HCT116 (cell line): ENCODE measurements at regions not wholly inside any gene's neighbourhood (a gene's known extent, or its start where the extent isn't known, plus 50 kb on each side); places are given as distances from the start of the nearest gene placed in this dataset.

Source experiments
- ATAC-seq: fragments of 200-7000 bp; cut with Tn5 transposase; 2 replicates; pipeline ENCODE4 v1.9.1; 2020; ENCODE audit warnings: mild to moderate bottlenecking, moderate library complexity
- BruUV-seq: library from RNA; stranded (reverse); fragments of 400-500 nt; replicated peaks from 2 replicates; lab custom pipeline; 2021; lab: Mats Ljungman, UMichigan
- CTCF ChIA-PET: fragments of 300-600 bp; sonication (Branson Sonifier 250); formaldehyde crosslinking; loops from one replicate; lab custom pipeline; 2021; ENCODE audit warnings: antibody characterized with exemption; lab: Charles Lee
- POLR2A ChIA-PET: fragments of 300-600, 350-600 bp; sonication (Branson Sonifier 250); formaldehyde crosslinking; loops from one replicate; lab custom pipeline; 2021; ENCODE audit warnings: antibody characterized with exemption; lab: Charles Lee
- RAD21 ChIA-PET, 2 experiments: fragments of 300-600 bp; sonication (Branson Sonifier 250); formaldehyde crosslinking; loops; one replicate each; lab custom pipeline; 2023; ENCODE audit warnings: low total read pairs in 2 of 2; ENCODE audit not compliant: uncharacterized antibody in 2 of 2, unreplicated experiment in 2 of 2, low non-redundant PET in 1 of 2; lab: Charles Lee
- DNase-seq: peaks from one replicate; pipeline ENCODE4 v3.0.0-alpha.2; 2010; ENCODE audit warnings: low read depth, low spot score
- H2AFZ ChIP-seq: fragments of 200-600 bp; shearing (Covaris generic), sonication (generic); 2 replicates; pipeline ENCODE4 v1.6.1; 2017; ENCODE audit warnings: low read depth, mixed run types, mixed read lengths, antibody characterized with exemption, low read length; ENCODE audit not compliant: poor library complexity, severe bottlenecking
- H3K27ac ChIP-seq: 2 replicates; pipeline ENCODE4 v1.5.1; 2012; ENCODE audit warnings: low read depth, low read length
- H3K27me3 ChIP-seq: fragments of 200-600 bp; sonication (generic); 2 replicates; pipeline ENCODE4 v1.6.1; 2016; ENCODE audit warnings: mixed run types, low read length, mixed read lengths; ENCODE audit not compliant: insufficient read depth
- H3K36me3 ChIP-seq, 2 experiments: fragments of 200-500 bp in 1 of 2; fragments of 200-600 bp in 1 of 2; sonication (Bioruptor generic) in 1 of 2; sonication (generic) in 1 of 2; 2 replicates each; pipeline versions ENCODE4 v1.5.1 to v1.6.1; 2014 to 2016; ENCODE audit warnings: low read length in 2 of 2, inconsistent platforms in 1 of 2, mixed read lengths in 1 of 2, mixed run types in 1 of 2; ENCODE audit not compliant: insufficient read depth in 2 of 2, control insufficient read depth in 1 of 2
- H3K4me1 ChIP-seq, 2 experiments: fragments of 200-600 bp in 1 of 2; sonication (generic) in 1 of 2; 2 replicates each; pipeline versions ENCODE4 v1.5.1 to v1.6.1; 2012 to 2017; ENCODE audit warnings: low read length in 2 of 2, inconsistent platforms in 1 of 2, mild to moderate bottlenecking in 1 of 2, mixed read lengths in 1 of 2, mixed run types in 1 of 2, moderate library complexity in 1 of 2; ENCODE audit not compliant: insufficient read depth in 2 of 2, control insufficient read depth in 1 of 2
- H3K4me2 ChIP-seq: fragments of 200-600 bp; sonication (generic); 2 replicates; pipeline ENCODE4 v1.6.1; 2017; ENCODE audit warnings: mixed run types, low read length, mixed read lengths
- H3K4me3 ChIP-seq, 2 experiments: fragments of 200-600 bp in 1 of 2; sonication (generic) in 1 of 2; replicated peaks in 1 of 2; 2 replicates each; pipeline ENCODE4 v1.5.1; 2011 to 2016; ENCODE audit warnings: low read length in 2 of 2, control low read depth in 1 of 2, low read depth in 1 of 2, mild to moderate bottlenecking in 1 of 2, mixed read lengths in 1 of 2, mixed run types in 1 of 2
- H3K79me2 ChIP-seq: fragments of 200-600 bp; sonication (generic); 2 replicates; pipeline ENCODE4 v1.6.1; 2017; ENCODE audit warnings: mild to moderate bottlenecking, mixed run types, low read length, moderate library complexity, mixed read lengths; ENCODE audit not compliant: insufficient read depth
- H3K9ac ChIP-seq: fragments of 200-600 bp; sonication (generic); 2 replicates; pipeline ENCODE4 v1.6.1; 2016; ENCODE audit warnings: low read length, mixed read lengths
- H3K9me2 ChIP-seq: fragments of 200-600 bp; sonication (generic), shearing (Covaris generic); 2 replicates; pipeline ENCODE4 v1.6.1; 2017; ENCODE audit warnings: mixed run types, mild to moderate bottlenecking, moderate library complexity; ENCODE audit not compliant: insufficient read depth
- H3K9me3 ChIP-seq, 2 experiments: fragments of 200-500 bp in 1 of 2; fragments of 200-600 bp in 1 of 2; sonication (Bioruptor generic) in 1 of 2; sonication (generic) in 1 of 2; 2 replicates each; pipeline ENCODE4 v1.6.1; 2014 to 2017; ENCODE audit warnings: low read length in 2 of 2, mixed read lengths in 2 of 2, inconsistent platforms in 1 of 2, low read depth in 1 of 2, mild to moderate bottlenecking in 1 of 2, mixed run types in 1 of 2, moderate library complexity in 1 of 2; ENCODE audit not compliant: control insufficient read depth in 1 of 2, insufficient read depth in 1 of 2
- H4K20me1 ChIP-seq: fragments of 200-600 bp; sonication (generic), shearing (Covaris generic); 2 replicates; pipeline ENCODE4 v1.6.1; 2017; ENCODE audit warnings: mixed run types, mild to moderate bottlenecking, moderate library complexity; ENCODE audit not compliant: insufficient read depth
- CBX3 ChIP-seq: IDR thresholded peaks from 2 replicates; pipeline ENCODE4 v1.6.1; 2012; ENCODE audit warnings: low read depth
- CEBPB ChIP-seq: IDR thresholded peaks from 2 replicates; pipeline ENCODE4 v1.6.1; 2012; ENCODE audit warnings: low read depth
- ELF1 ChIP-seq: IDR thresholded peaks from 2 replicates; pipeline ENCODE4 v1.6.1; 2012; ENCODE audit warnings: low read depth, borderline replicate concordance
- EZH2 ChIP-seq: fragments of 200-600 bp; sonication (generic); IDR thresholded peaks from 2 replicates; pipeline ENCODE4 v1.6.1; 2017; ENCODE audit warnings: antibody characterized with exemption, mixed run types
- FOSL1 ChIP-seq: IDR thresholded peaks from 2 replicates; pipeline ENCODE4 v1.6.1; 2012; ENCODE audit warnings: low read depth
- JUND ChIP-seq: IDR thresholded peaks from 2 replicates; pipeline ENCODE4 v1.6.1; 2012
- MAX ChIP-seq: IDR thresholded peaks from 2 replicates; pipeline ENCODE4 v1.6.1; 2012
- POLR2A ChIP-seq: IDR thresholded peaks from 2 replicates; pipeline ENCODE4 v1.7.0; 2011; ENCODE audit warnings: borderline replicate concordance; ENCODE audit not compliant: insufficient read depth, insufficient read length; ENCODE audit errors: extremely low read depth
- POLR2AphosphoS5 ChIP-seq: IDR thresholded peaks from 2 replicates; pipeline ENCODE4 v1.6.1; 2011; ENCODE audit warnings: mild to moderate bottlenecking, low read depth, low read length, moderate library complexity
- SIN3A ChIP-seq: IDR thresholded peaks from 2 replicates; pipeline ENCODE4 v1.6.1; 2012; ENCODE audit warnings: low read depth
- SP1 ChIP-seq: IDR thresholded peaks from 2 replicates; pipeline ENCODE4 v1.6.1; 2012; ENCODE audit warnings: low read depth
- SRF ChIP-seq: IDR thresholded peaks from 2 replicates; pipeline ENCODE4 v1.6.1; 2012; ENCODE audit warnings: low read depth
- TCF7L2 ChIP-seq: IDR thresholded peaks from 2 replicates; pipeline ENCODE4 v1.7.0; 2011; ENCODE audit warnings: borderline replicate concordance, inconsistent platforms; ENCODE audit not compliant: insufficient read depth, insufficient read length; ENCODE audit errors: extremely low read depth
- YY1 ChIP-seq: IDR thresholded peaks from 2 replicates; pipeline ENCODE4 v1.6.1; 2011; ENCODE audit warnings: low read length, low read depth, moderate library complexity, mild to moderate bottlenecking; ENCODE audit not compliant: insufficient replicate concordance; ENCODE audit errors: extremely low read depth
- ZBTB33 ChIP-seq: IDR thresholded peaks from 2 replicates; pipeline ENCODE4 v1.6.1; 2011; ENCODE audit warnings: mild to moderate bottlenecking, low read length, moderate library complexity; ENCODE audit not compliant: insufficient replicate concordance; ENCODE audit errors: extremely low read depth
- ZFX ChIP-seq: fragments of 450-650 bp; IDR thresholded peaks from 2 replicates; pipeline ENCODE4 v1.6.1; 2017
- ZNF274 ChIP-seq: fragments of 200-500 bp; sonication (Bioruptor generic); IDR thresholded peaks from 2 replicates; pipeline ENCODE4 v1.6.1; 2014; ENCODE audit warnings: mild to moderate bottlenecking, low read depth, low read length, inconsistent platforms
- intact Hi-C: fragments of 100-400 bp; cut with micrococcal nuclease; formaldehyde crosslinking; loops from 2 replicates; pipeline ENCODE4 v1.10.0; 2022
- TF ChIP-seq, protein P1 (sequence below): IDR thresholded peaks from 2 replicates; pipeline ENCODE4 v1.6.1; 2012; ENCODE audit warnings: low read depth
- TF ChIP-seq, protein P2 (sequence below), 3 experiments: fragments of 200-600 bp in 1 of 3; sonication (generic) in 1 of 3; IDR thresholded peaks in 2 of 3; conservative IDR thresholded peaks in 1 of 3; 2 replicates each; pipeline ENCODE4 v1.5.1; 2012 to 2017; ENCODE audit warnings: low read depth in 2 of 3, low read length in 2 of 3, antibody characterized with exemption in 1 of 3, borderline replicate concordance in 1 of 3, control low read depth in 1 of 3, mild to moderate bottlenecking in 1 of 3, mixed read lengths in 1 of 3, mixed run types in 1 of 3, moderate library complexity in 1 of 3; ENCODE audit not compliant: insufficient read depth in 1 of 3

DNA sequence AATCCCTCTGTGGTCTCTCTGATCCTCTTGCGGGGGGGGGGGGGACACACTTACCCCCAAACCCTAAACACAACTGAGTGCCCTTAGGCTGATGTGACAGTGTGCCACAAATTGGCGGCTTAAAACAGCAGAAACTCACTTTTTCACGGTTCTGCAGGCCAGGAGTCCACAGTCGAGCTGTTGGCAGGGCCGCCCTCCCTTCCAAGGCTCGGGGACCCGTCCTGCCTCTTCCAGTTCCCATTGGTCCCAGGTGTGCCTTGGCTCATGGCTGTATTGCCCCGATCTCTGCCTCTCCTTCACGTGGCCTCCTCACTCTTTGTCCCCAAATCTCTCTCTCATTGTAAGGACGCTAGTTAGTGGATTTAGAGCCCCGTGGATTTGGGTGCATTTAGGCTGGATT is 199.9 kb upstream of the CIBAR2 start:
- ATAC-seq (no peak), DNase-seq (no peak)
- no peak overlapping the region for H3K4me3 ChIP-seq
- H3K27me3 ChIP-seq: no peaks in the 10 kb centered on the region
- intact Hi-C loops: no loop called here
- POLR2A ChIA-PET: no interaction called here
- no peaks in the 10 kb centered on the region for H4K20me1 ChIP-seq
- no peak overlapping the region for H3K4me2 ChIP-seq
- CTCF ChIA-PET: no interaction called here
- no peaks in the 10 kb centered on the region for H3K9me3 ChIP-seq
- H3K27ac ChIP-seq: no peak overlapping the region
- no peak for TF ChIP-seq ZFX
- no peak for TF ChIP-seq SRF
- no peak for TF ChIP-seq SIN3A
- TF ChIP-seq YY1: no peak
- no peak for TF ChIP-seq POLR2AphosphoS5
- no peak for TF ChIP-seq POLR2A
- no peak for TF ChIP-seq EZH2
- no peak for TF ChIP-seq ZNF274
- no peak for TF ChIP-seq JUND
- no peak for TF ChIP-seq TCF7L2
- TF ChIP-seq CBX3: no peak
- TF ChIP-seq CEBPB: no peak
- TF ChIP-seq FOSL1: no peak
- TF ChIP-seq ZBTB33: no peak
- TF ChIP-seq, protein P1, sequence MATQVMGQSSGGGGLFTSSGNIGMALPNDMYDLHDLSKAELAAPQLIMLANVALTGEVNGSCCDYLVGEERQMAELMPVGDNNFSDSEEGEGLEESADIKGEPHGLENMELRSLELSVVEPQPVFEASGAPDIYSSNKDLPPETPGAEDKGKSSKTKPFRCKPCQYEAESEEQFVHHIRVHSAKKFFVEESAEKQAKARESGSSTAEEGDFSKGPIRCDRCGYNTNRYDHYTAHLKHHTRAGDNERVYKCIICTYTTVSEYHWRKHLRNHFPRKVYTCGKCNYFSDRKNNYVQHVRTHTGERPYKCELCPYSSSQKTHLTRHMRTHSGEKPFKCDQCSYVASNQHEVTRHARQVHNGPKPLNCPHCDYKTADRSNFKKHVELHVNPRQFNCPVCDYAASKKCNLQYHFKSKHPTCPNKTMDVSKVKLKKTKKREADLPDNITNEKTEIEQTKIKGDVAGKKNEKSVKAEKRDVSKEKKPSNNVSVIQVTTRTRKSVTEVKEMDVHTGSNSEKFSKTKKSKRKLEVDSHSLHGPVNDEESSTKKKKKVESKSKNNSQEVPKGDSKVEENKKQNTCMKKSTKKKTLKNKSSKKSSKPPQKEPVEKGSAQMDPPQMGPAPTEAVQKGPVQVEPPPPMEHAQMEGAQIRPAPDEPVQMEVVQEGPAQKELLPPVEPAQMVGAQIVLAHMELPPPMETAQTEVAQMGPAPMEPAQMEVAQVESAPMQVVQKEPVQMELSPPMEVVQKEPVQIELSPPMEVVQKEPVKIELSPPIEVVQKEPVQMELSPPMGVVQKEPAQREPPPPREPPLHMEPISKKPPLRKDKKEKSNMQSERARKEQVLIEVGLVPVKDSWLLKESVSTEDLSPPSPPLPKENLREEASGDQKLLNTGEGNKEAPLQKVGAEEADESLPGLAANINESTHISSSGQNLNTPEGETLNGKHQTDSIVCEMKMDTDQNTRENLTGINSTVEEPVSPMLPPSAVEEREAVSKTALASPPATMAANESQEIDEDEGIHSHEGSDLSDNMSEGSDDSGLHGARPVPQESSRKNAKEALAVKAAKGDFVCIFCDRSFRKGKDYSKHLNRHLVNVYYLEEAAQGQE: no peak
- TF ChIP-seq, protein P2, sequence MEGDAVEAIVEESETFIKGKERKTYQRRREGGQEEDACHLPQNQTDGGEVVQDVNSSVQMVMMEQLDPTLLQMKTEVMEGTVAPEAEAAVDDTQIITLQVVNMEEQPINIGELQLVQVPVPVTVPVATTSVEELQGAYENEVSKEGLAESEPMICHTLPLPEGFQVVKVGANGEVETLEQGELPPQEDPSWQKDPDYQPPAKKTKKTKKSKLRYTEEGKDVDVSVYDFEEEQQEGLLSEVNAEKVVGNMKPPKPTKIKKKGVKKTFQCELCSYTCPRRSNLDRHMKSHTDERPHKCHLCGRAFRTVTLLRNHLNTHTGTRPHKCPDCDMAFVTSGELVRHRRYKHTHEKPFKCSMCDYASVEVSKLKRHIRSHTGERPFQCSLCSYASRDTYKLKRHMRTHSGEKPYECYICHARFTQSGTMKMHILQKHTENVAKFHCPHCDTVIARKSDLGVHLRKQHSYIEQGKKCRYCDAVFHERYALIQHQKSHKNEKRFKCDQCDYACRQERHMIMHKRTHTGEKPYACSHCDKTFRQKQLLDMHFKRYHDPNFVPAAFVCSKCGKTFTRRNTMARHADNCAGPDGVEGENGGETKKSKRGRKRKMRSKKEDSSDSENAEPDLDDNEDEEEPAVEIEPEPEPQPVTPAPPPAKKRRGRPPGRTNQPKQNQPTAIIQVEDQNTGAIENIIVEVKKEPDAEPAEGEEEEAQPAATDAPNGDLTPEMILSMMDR (IDR thresholded peaks at IDR 0.05 in 2 of 3, conservative IDR thresholded peaks at IDR 0.05 in 1 of 3; ENCODE audit: borderline replicate concordance in 1 of 3, insufficient read depth in 1 of 3, low read depth in 2 of 3, low read length in 2 of 3): no peak
- no peak for TF ChIP-seq ELF1
- TF ChIP-seq SP1: no peak
- no peak for TF ChIP-seq MAX
- H3K9me2 ChIP-seq: no peaks in the 10 kb centered on the region
- RAD21 ChIA-PET: no interaction called here
- H3K36me3 ChIP-seq: no peaks in the 10 kb centered on the region
- no TSS peak for BruUV-seq
- H2AFZ ChIP-seq: no peak overlapping the region
- no peak overlapping the region for H3K9ac ChIP-seq
- peaks cover 6 to 10% of the 10 kb centered on the region in 2 experiments; a peak in 3 of 4 replicates for H3K4me1 ChIP-seq
- no peaks in the 10 kb centered on the region for H3K79me2 ChIP-seq
